H1 (cell line): ENCODE measurements at regions not wholly inside any gene's neighbourhood (a gene's known extent, or its start where the extent isn't known, plus 50 kb on each side); places are given as distances from the start of the nearest gene placed in this dataset.

Source experiments
- CTCF ChIA-PET: fragments of 300-600 bp; sonication (Branson Sonifier 250); formaldehyde crosslinking; loops from one replicate; lab custom pipeline; 2021; ENCODE audit not compliant: partially characterized antibody; lab: Charles Lee
- POLR2A ChIA-PET: fragments of 300-600 bp; sonication (Branson Sonifier 250); formaldehyde crosslinking; loops from one replicate; lab custom pipeline; 2021; ENCODE audit warnings: inconsistent platforms; ENCODE audit not compliant: partially characterized antibody; lab: Charles Lee
- DNase-seq, 2 experiments: peaks; one replicate each; pipeline versions ENCODE4 v3.0.0 to v3.0.0-alpha.2; 2010 to 2022; ENCODE audit warnings: low spot score in 2 of 2, low read depth in 1 of 2, mixed read lengths in 1 of 2
- FAIRE-seq: peaks from 2 replicates; lab custom pipeline; 2011; peaks lifted over from hg19 to GRCh38; lab: Jason Lieb, UNC
- H2AFZ ChIP-seq: 2 replicates; pipeline ENCODE4 v1.8.1; 2012; ENCODE audit warnings: low read length, inconsistent platforms
- H2AK5ac ChIP-seq: 2 replicates; pipeline ENCODE4 v1.6.1; 2013; ENCODE audit warnings: low read depth, low read length
- H2BK120ac ChIP-seq: replicated peaks from 2 replicates; pipeline ENCODE3; 2013; ENCODE audit warnings: low read depth, low read length, inconsistent platforms
- H2BK12ac ChIP-seq: 2 replicates; pipeline ENCODE4 v1.6.1; 2013; ENCODE audit warnings: low read depth, low read length
- H2BK15ac ChIP-seq: 2 replicates; pipeline ENCODE4 v1.6.1; 2013; ENCODE audit warnings: low read length
- H2BK20ac ChIP-seq: 2 replicates; pipeline ENCODE4 v1.6.1; 2013; ENCODE audit warnings: low read length
- H2BK5ac ChIP-seq: 2 replicates; pipeline ENCODE4 v1.6.1; 2013; ENCODE audit warnings: low read depth, low read length
- H3K14ac ChIP-seq: 2 replicates; pipeline ENCODE4 v1.6.1; 2013; ENCODE audit warnings: inconsistent platforms; ENCODE audit not compliant: insufficient read length
- H3K18ac ChIP-seq: 2 replicates; pipeline ENCODE4 v1.6.1; 2013; ENCODE audit warnings: low read length; ENCODE audit errors: extremely low read depth
- H3K23ac ChIP-seq: 2 replicates; pipeline ENCODE4 v1.6.1; 2013; ENCODE audit warnings: inconsistent platforms; ENCODE audit not compliant: insufficient read length
- H3K23me2 ChIP-seq: 2 replicates; pipeline ENCODE4 v1.6.1; 2013; ENCODE audit warnings: low read depth, low read length
- H3K27ac ChIP-seq: 2 replicates; pipeline ENCODE4 v1.6.1; 2011; ENCODE audit warnings: low read depth, low read length, inconsistent platforms
- H3K27me3 ChIP-seq, 4 experiments: replicated peaks in 1 of 4; 1 replicate in 1 of 4; 2 replicates in 3 of 4; pipeline versions ENCODE4 v1.6.1 to v1.8.1; 2011 to 2013; ENCODE audit warnings: low read length in 3 of 4, mild to moderate bottlenecking in 3 of 4, inconsistent platforms in 2 of 4, mixed read lengths in 2 of 4, moderate library complexity in 1 of 4; ENCODE audit not compliant: control insufficient read depth in 3 of 4, insufficient read depth in 3 of 4; ENCODE audit errors: extremely low read depth in 1 of 4
- H3K36me3 ChIP-seq, 4 experiments: 2 replicates each; pipeline versions ENCODE4 v1.6.1 to v1.8.1; 2011 to 2013; ENCODE audit warnings: mild to moderate bottlenecking in 4 of 4, low read length in 3 of 4, moderate library complexity in 2 of 4, control low read depth in 1 of 4, inconsistent platforms in 1 of 4; ENCODE audit not compliant: insufficient read depth in 4 of 4, control insufficient read depth in 2 of 4
- H3K4ac ChIP-seq: replicated peaks from 2 replicates; pipeline ENCODE3; 2013; ENCODE audit warnings: low read length, low read depth, mixed read lengths, inconsistent platforms; ENCODE audit not compliant: insufficient read length
- H3K4me1 ChIP-seq, 4 experiments: replicated peaks in 1 of 4; 1 replicate in 1 of 4; 2 replicates in 3 of 4; pipeline versions ENCODE4 v1.6.1 to v1.8.1; 2011 to 2013; ENCODE audit warnings: low read length in 3 of 4, inconsistent platforms in 2 of 4, mixed read lengths in 1 of 4; ENCODE audit not compliant: insufficient read depth in 4 of 4, control insufficient read depth in 3 of 4
- H3K4me2 ChIP-seq, 2 experiments: 2 replicates each; pipeline versions ENCODE4 v1.6.1 to v1.8.1; 2011 to 2013; ENCODE audit warnings: low read depth in 2 of 2, low read length in 2 of 2, control low read depth in 1 of 2, inconsistent platforms in 1 of 2, mild to moderate bottlenecking in 1 of 2; ENCODE audit not compliant: insufficient read depth in 1 of 2
- H3K4me3 ChIP-seq, 4 experiments: fragments of 200-600, 300-600 bp in 1 of 4; sonication (generic), shearing (Covaris generic), sonication (Bioruptor Twin) in 1 of 4; 2 replicates each; pipeline versions ENCODE4 v1.5.1 to v1.8.1; 2011 to 2016; ENCODE audit warnings: low read length in 4 of 4, low read depth in 3 of 4, control low read depth in 2 of 4, inconsistent platforms in 2 of 4, mild to moderate bottlenecking in 2 of 4, mixed read lengths in 1 of 4, moderate library complexity in 1 of 4; ENCODE audit not compliant: insufficient read depth in 2 of 4; ENCODE audit errors: extremely low read depth in 1 of 4
- H3K56ac ChIP-seq: replicated peaks from 2 replicates; pipeline ENCODE3; 2013; ENCODE audit warnings: low read depth, mild to moderate bottlenecking, mixed read lengths, low read length, inconsistent platforms; ENCODE audit not compliant: insufficient read length
- H3K79me1 ChIP-seq: 2 replicates; pipeline ENCODE4 v1.6.1; 2013; ENCODE audit warnings: low read depth, low read length, control low read depth
- H3K79me2 ChIP-seq, 2 experiments: 2 replicates each; pipeline versions ENCODE4 v1.6.1 to v1.8.1; 2012 to 2013; ENCODE audit warnings: low read length in 2 of 2, mild to moderate bottlenecking in 2 of 2, inconsistent platforms in 1 of 2; ENCODE audit not compliant: insufficient read depth in 2 of 2, control insufficient read depth in 1 of 2
- H3K9ac ChIP-seq, 4 experiments: replicated peaks in 1 of 4; 1 replicate in 1 of 4; 2 replicates in 3 of 4; pipeline versions ENCODE4 v1.6.1 to v1.8.1; 2011 to 2013; ENCODE audit warnings: low read depth in 3 of 4, low read length in 3 of 4, control low read depth in 2 of 4, mild to moderate bottlenecking in 2 of 4, moderate library complexity in 2 of 4, inconsistent platforms in 1 of 4; ENCODE audit errors: extremely low read depth in 1 of 4
- H3K9me3 ChIP-seq, 2 experiments: 2 replicates each; pipeline versions ENCODE4 v1.6.1 to v1.8.1; 2012 to 2013; ENCODE audit warnings: mild to moderate bottlenecking in 2 of 2, moderate library complexity in 2 of 2, control low read depth in 1 of 2, inconsistent platforms in 1 of 2, low read depth in 1 of 2, low read length in 1 of 2, mixed read lengths in 1 of 2; ENCODE audit not compliant: insufficient read depth in 2 of 2
- H4K20me1 ChIP-seq, 2 experiments: replicated peaks in 1 of 2; 2 replicates each; pipeline versions ENCODE3 to v1.8.1; 2011 to 2013; ENCODE audit warnings: inconsistent platforms in 2 of 2, low read length in 2 of 2, mild to moderate bottlenecking in 1 of 2; ENCODE audit not compliant: insufficient read depth in 2 of 2, control insufficient read depth in 1 of 2
- H4K5ac ChIP-seq: 2 replicates; pipeline ENCODE4 v1.6.1; 2013; ENCODE audit warnings: low read length, low read depth, mixed read lengths, inconsistent platforms; ENCODE audit not compliant: insufficient read length
- H4K8ac ChIP-seq: 2 replicates; pipeline ENCODE4 v1.8.0; 2013; ENCODE audit warnings: mild to moderate bottlenecking, moderate library complexity, low read length, inconsistent platforms; ENCODE audit not compliant: insufficient read depth; ENCODE audit errors: extremely low read depth
- H4K91ac ChIP-seq: replicated peaks from 2 replicates; pipeline ENCODE3; 2013; ENCODE audit warnings: low read length, mixed read lengths, inconsistent platforms; ENCODE audit not compliant: insufficient read length
- CBX8 ChIP-seq: fragments of 300-800, 300-1000 bp; sonication (generic); IDR thresholded peaks from 2 replicates; pipeline ENCODE4 v1.7.1; 2016; ENCODE audit warnings: low read depth, low read length, borderline replicate concordance
- CEBPB ChIP-seq: IDR thresholded peaks from 2 replicates; pipeline ENCODE4 v1.6.1; 2012; ENCODE audit warnings: low read depth, low read length
- EZH2 ChIP-seq: fragments of 200-600 bp; sonication (generic); IDR thresholded peaks from 2 replicates; pipeline ENCODE4 v1.7.1; 2012; ENCODE audit warnings: low read depth, mild to moderate bottlenecking, moderate library complexity, low read length, inconsistent platforms; ENCODE audit not compliant: severe bottlenecking
- GTF2F1 ChIP-seq: IDR thresholded peaks from 2 replicates; pipeline ENCODE4 v1.6.1; 2012; ENCODE audit warnings: low read depth, low read length, improper control_type of control experiment, borderline replicate concordance
- KDM1A ChIP-seq: fragments of 200-600, 300-600 bp; sonication (generic); IDR thresholded peaks from 2 replicates; pipeline ENCODE4 v1.7.1; 2016; ENCODE audit warnings: mild to moderate bottlenecking, low read length, borderline replicate concordance
- POLR2A ChIP-seq, 2 experiments: IDR thresholded peaks; 1 replicate in 1 of 2; 2 replicates in 1 of 2; pipeline ENCODE4 v1.6.1; 2011; ENCODE audit warnings: low read depth in 2 of 2, low read length in 2 of 2, mild to moderate bottlenecking in 2 of 2; ENCODE audit errors: control extremely low read depth in 1 of 2
- POU5F1 ChIP-seq: IDR thresholded peaks from 2 replicates; pipeline ENCODE4 v1.6.1; 2011; ENCODE audit warnings: low read depth, mild to moderate bottlenecking, low read length, moderate library complexity
- RAD21 ChIP-seq, 2 experiments: IDR thresholded peaks in 1 of 2; conservative IDR thresholded peaks in 1 of 2; 2 replicates each; pipeline ENCODE4 v1.6.1; 2011; ENCODE audit warnings: low read depth in 2 of 2, low read length in 2 of 2, improper control_type of control experiment in 1 of 2, inconsistent platforms in 1 of 2, mild to moderate bottlenecking in 1 of 2, moderate library complexity in 1 of 2
- RXRA ChIP-seq: IDR thresholded peaks from 2 replicates; pipeline ENCODE4 v1.6.1; 2011; ENCODE audit warnings: low read depth, mild to moderate bottlenecking, low read length, moderate library complexity; ENCODE audit not compliant: insufficient read depth
- SRF ChIP-seq: IDR thresholded peaks from 2 replicates; pipeline ENCODE4 v1.6.1; 2011; ENCODE audit warnings: mild to moderate bottlenecking, low read depth, low read length, moderate library complexity
- TAF1 ChIP-seq: IDR thresholded peaks from 2 replicates; pipeline ENCODE4 v1.6.1; 2011; ENCODE audit warnings: mild to moderate bottlenecking, low read depth, low read length
- TEAD4 ChIP-seq: IDR thresholded peaks from 2 replicates; pipeline ENCODE4 v1.6.1; 2012; ENCODE audit warnings: low read depth, low read length, inconsistent platforms, mixed read lengths
- WGBS, 2 experiments: shearing (Covaris generic) in 1 of 2; methylation state at CpG; one replicate each; pipeline versions ENCODE4 v1.1.6 to v1.1.7; 2013 to 2015; ENCODE audit warnings: low lambda C conversion rate in 2 of 2, mixed read lengths in 2 of 2, inconsistent platforms in 1 of 2, low coverage in 1 of 2, missing lambda C conversion rate in 1 of 2; ENCODE audit not compliant: insufficient replicate concordance in 2 of 2, insufficient coverage in 1 of 2, insufficient read length in 1 of 2; ENCODE audit errors: extremely low coverage in 1 of 2, missing lambda C conversion rate in 1 of 2; 5-methylcytosine and 5-hydroxymethylcytosine counted together
- TF ChIP-seq, protein P1 (sequence below): IDR thresholded peaks from 2 replicates; pipeline ENCODE4 v1.6.1; 2012; ENCODE audit warnings: low read length, inconsistent platforms

GRCh38 chr20:56733967-56734366, 104.9 kb downstream of the TFAP2C start:
- Histone ChIP-seq H3K4ac (no peak overlapping the region), H2BK20ac (no peak overlapping the region), H3K9ac (no peak overlapping the region), H3K36me3 (no peaks in the 10 kb centered on the region), H4K20me1 (no peaks in the 10 kb centered on the region), H2BK15ac (no peak overlapping the region), H3K79me2 (no peaks in the 10 kb centered on the region), H3K27ac (no peak overlapping the region), H2AK5ac (no peak overlapping the region), H2BK120ac (no peak overlapping the region), H3K9me3 (no peaks in the 10 kb centered on the region), H4K5ac (no peak overlapping the region), H3K18ac (no peak overlapping the region), H3K56ac (no peak overlapping the region), H3K27me3 (peaks cover 13 to 36% (median 32%) of the 10 kb centered on the region in 4 experiments), H4K91ac (no peak overlapping the region), H3K14ac (no peak overlapping the region), H3K4me2 (peak overlapping the region in 1 of 2 experiments; percentile 40; a peak in 3 of 4 replicates), H3K23me2 (0 out of 2 replicates have a peak, but pooled peaks cover 3% of the 10 kb centered on the region), H2BK12ac (no peak overlapping the region), H2AFZ (no peak overlapping the region), H3K4me1 (peaks cover 11 to 27% (median 17%) of the 10 kb centered on the region in 4 experiments), H3K23ac (no peak overlapping the region), H3K79me1 (no peaks in the 10 kb centered on the region), H4K8ac (no peak overlapping the region), H2BK5ac (no peak overlapping the region; the same call in 1 of the 2 replicates), H3K4me3 (peak overlapping the region in 1 of 4 experiments; percentile 40; a peak in 1 of 8 replicates)
- DNase-seq (no peak), FAIRE-seq (no peak)
- POLR2A ChIA-PET = interaction anchor here (1.6 to 1.7 kb wide), 2 partner anchors 16 to 43 kb away, joined by 5 to 6 read pairs; no protein-coding TSS in a partner anchor
- 13% methylated on average over 5 of the region's 6 CpGs; no CpG with 5 or more reads in 1 of the 2 experiments for WGBS, 2 experiments
- CTCF ChIA-PET = interaction anchor here (1.1 kb wide), 1 partner anchor 8 kb away, joined by 3 read pairs; no protein-coding TSS in a partner anchor
- TF ChIP-seq SRF (no peak), RAD21 (IDR thresholded peaks at IDR 0.05 in 1 of 2, conservative IDR thresholded peaks at IDR 0.05 in 1 of 2; ENCODE audit: low read depth in 2 of 2, low read length in 2 of 2) (no peak), POU5F1 (no peak), CBX8 (no peak), TEAD4 (no peak), POLR2A (IDR thresholded peaks at IDR 0.05; ENCODE audit: control extremely low read depth in 1 of 2, low read depth in 2 of 2, low read length in 2 of 2) (no peak), RXRA (no peak), CEBPB (no peak), GTF2F1 (no peak), KDM1A (no peak), TAF1 (no peak), EZH2 (no peak)
- TF ChIP-seq, protein P1, sequence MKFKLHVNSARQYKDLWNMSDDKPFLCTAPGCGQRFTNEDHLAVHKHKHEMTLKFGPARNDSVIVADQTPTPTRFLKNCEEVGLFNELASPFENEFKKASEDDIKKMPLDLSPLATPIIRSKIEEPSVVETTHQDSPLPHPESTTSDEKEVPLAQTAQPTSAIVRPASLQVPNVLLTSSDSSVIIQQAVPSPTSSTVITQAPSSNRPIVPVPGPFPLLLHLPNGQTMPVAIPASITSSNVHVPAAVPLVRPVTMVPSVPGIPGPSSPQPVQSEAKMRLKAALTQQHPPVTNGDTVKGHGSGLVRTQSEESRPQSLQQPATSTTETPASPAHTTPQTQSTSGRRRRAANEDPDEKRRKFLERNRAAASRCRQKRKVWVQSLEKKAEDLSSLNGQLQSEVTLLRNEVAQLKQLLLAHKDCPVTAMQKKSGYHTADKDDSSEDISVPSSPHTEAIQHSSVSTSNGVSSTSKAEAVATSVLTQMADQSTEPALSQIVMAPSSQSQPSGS = no peak
